ENCODE measurements at regions not wholly inside any gene's neighbourhood (a gene's known extent, or its start where the extent isn't known, plus 50 kb on each side); places are given as distances from the start of the nearest gene placed in this dataset.
"Not testable (repeated sequence)": the region's sequence is repeated elsewhere in the genome, so short reads cannot be mapped to it uniquely, and the experiment has no call there.

GRCh38 chr22:33139937-33140336 is 81.8 kb upstream of the SYN3 start:
- DNase-seq, result no peak

GRCh38 chr22:33138333-33138732 is 80.2 kb upstream of the SYN3 start:
- not testable (repeated sequence) for DNase-seq

- DNase-seq, result no peak
These were observed 72.3 kb upstream of the SYN3 start for GRCh38 chr22:33130473-33130872.

GRCh38 chr22:33129621-33130020 is 71.4 kb upstream of the SYN3 start:
- DNase-seq, result no peak

GRCh38 chr22:33126881-33127280 is 68.7 kb upstream of the SYN3 start:
- DNase-seq, result no peak

- DNase-seq, result no peak
These were observed 66.3 kb upstream of the SYN3 start for GRCh38 chr22:33124471-33124870.

GRCh38 chr22:33122439-33122838 is 64.3 kb upstream of the SYN3 start:
- not testable (repeated sequence) for DNase-seq

- no peak for DNase-seq
These were observed 60.9 kb upstream of the SYN3 start for GRCh38 chr22:33119044-33119443.

- DNase-seq, result no peak
These were observed 59.6 kb upstream of the SYN3 start for GRCh38 chr22:33117821-33118220.

GRCh38 chr22:33116841-33117547 is 58.8 kb upstream of the SYN3 start:
- no peak for DNase-seq

GRCh38 chr22:33114565-33114964 is 56.4 kb upstream of the SYN3 start:
- no peak for DNase-seq

GRCh38 chr22:33112580-33112979 is 54.4 kb upstream of the SYN3 start:
- no peak for DNase-seq

- DNase-seq, result no peak
These were observed 53.3 kb upstream of the SYN3 start for GRCh38 chr22:33111491-33111890.

- no peak for DNase-seq
These were observed 52.5 kb upstream of the SYN3 start for GRCh38 chr22:33110562-33111163.

- DNase-seq, result no peak
These were observed 51.6 kb upstream of the SYN3 start for GRCh38 chr22:33109514-33110430.

GRCh38 chr22:33108037-33108436 is 49.9 kb upstream of the SYN3 start:
- no peak for DNase-seq

Measured in CD4-positive, alpha-beta T cell treated with Interleukin-1 beta for 1 hour (primary cell).